GM18873 (cell line): ENCODE measurements at regions not wholly inside any gene's neighbourhood (a gene's known extent, or its start where the extent isn't known, plus 50 kb on each side); places are given as distances from the start of the nearest gene placed in this dataset.
"Not testable (repeated sequence)": the region's sequence is repeated elsewhere in the genome, so short reads cannot be mapped to it uniquely, and the experiment has no call there.

Experiments used
- ATAC-seq: cut with Tn5 transposase; IDR thresholded peaks from one replicate; pipeline ENCODE4 v1.9.1; 2021; ENCODE audit warnings: mild to moderate bottlenecking, moderate library complexity, moderate number of reproducible peaks; ENCODE audit not compliant: unreplicated experiment, low FRiP score

DNA sequence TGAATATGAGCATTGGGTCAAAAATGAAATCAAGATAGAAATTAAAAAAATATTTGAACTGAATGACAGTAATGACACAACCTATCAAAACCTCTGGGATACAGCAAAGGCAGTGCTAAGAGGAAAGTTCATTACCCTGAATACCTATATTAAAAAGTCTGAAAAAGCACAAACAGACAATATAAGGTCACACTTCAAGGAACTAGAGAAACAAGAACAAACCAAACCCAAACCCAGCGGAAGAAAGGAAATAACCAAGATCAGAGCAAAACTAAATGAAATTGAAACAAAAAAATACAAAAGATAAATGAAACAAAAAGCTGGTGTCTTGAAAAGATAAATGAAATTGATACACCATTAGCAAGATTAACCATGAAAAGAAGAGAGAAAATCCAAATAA, 140.5 kb upstream of the MAN1A1 start:
- ATAC-seq = not testable (repeated sequence)

DNA sequence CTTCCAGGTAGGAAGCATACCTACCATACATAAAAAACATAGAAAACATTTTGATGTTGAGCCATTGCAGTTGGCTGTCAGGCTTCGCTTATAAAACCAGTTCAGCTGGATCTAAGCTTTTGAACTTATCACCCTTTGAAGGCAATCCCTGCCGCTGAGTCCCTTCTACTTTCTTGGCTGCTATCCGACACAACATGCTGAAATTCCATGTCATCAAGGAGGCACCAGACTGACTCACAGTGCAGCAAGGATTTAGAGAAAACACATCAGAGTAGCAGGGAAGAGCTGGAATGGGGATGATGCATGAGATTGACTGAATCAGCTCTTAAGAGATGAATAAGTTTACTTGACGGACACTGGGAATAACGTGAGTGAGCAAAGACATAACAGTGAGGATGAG, 135.0 kb upstream of the MAN1A1 start:
- no peak for ATAC-seq

DNA sequence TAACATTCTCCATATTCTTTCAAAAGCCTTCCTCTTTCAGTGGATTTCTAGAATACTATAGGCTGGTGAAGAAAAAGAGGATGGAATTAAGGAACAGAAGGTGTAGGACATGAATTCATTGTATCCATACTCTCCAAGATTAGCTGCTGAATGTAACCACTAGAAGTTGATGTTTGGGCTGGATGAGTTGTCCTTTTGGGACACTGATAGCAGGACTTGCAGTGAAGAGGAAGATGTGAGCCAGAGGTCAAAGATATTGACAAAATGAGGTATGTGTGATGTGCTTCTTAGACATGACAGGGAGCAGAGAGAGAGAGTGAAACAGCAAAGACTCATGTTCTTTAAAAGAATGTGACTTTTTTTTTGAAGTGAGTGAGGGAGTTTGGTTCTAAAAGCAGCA, 134.3 kb upstream of the MAN1A1 start:
- ATAC-seq = no peak

DNA sequence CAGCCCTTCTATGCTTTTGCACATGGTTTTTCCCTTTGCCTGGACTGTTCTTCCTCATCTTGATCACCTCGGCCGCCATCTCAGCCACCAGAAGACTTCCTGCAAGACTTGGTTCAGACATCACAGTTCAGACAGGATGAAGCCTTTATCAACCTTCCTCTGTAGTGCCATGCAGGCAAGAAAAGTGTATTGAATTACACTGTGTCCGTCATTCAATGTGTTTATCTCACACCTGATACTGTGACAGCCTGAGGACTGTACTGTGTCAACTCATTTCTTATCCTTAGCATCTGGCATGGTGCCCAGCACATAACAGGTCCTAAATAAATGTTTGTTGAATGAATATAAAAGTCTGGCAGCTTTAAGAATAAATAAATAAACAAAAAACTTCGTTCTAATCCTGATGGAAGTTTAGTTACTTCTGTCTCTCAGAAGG, 133.3 kb upstream of the MAN1A1 start:
- ATAC-seq = no peak

DNA sequence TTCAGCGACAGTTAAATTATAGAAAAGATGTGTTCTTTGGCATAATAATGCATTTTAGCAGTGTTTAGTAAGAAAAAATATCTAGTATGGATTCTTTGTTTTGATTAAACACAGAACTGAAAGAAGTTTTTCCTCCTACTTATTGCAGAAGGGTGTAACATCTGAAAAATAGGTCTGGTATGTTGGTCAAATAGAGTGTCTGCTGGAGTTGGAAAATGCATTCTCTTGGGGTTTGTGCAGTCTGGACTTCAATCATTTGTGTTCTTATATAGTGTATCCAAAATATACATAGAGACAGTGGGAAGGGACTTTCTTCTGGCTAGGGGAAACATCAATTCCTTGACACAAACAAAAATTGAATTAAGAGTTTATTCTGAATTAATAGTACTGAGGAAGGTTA, 132.4 kb upstream of the MAN1A1 start:
- no peak for ATAC-seq

DNA sequence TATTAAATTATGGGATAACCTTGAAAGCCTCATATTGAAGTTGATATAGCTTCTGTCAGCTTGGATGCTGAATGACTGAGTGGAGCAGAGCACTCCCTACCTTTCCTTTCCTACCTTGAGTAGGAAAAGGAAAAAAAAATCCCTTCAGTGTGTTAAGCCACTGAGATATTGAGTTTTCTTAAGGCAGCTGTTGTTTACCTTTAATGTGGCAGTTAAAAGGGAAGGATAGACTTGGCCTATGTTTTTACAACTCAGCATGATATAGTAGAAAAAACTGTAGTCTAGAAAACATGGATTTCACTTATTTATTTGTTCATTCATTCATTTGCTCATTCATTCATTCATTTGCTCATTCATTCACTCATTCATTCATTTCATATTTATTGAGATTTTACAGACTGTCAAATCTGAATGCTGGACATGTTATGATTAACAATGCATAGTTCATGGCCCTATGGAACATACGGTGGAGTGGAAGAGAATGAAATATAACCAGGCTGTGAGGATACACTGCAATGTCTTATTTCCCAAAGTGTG, 131.5 kb upstream of the MAN1A1 start:
- no peak for ATAC-seq

DNA sequence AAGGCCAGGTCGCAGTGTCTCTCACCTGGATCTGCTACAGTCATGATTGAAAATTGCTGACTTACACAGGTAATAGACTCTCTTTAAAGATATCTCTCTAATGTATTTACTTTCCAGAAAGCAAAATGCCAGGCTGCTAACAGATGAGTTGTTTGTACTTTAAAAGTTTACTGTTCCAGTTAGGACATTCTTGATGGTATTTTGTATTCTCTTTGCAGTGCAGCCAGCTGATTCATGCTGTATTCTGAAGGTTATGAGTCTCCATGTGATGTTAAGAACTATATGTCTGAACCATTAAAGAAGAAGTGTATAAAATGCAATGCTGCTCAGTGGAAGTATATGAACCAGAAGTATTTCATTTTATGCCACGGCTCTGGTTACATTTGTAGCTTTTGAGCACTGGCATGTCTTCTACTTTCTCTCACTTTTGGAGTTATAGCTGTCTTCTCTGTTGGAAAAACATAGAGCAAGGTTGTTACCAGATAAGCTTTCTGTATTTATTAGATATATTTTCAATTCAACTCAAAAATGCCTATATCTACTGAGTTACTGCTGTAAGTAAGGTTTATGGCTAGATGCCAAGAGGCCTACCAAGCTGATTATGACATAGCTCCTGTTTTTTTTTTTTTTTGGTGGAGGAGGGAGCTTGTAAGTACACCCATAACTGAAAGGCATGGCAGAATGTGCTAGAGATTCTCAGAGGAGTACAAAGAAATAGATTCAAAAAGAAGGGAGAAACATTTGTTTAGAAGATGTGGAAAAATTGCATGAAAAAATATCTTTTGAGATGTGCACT, 130.5 kb upstream of the MAN1A1 start:
- no peak for ATAC-seq

DNA sequence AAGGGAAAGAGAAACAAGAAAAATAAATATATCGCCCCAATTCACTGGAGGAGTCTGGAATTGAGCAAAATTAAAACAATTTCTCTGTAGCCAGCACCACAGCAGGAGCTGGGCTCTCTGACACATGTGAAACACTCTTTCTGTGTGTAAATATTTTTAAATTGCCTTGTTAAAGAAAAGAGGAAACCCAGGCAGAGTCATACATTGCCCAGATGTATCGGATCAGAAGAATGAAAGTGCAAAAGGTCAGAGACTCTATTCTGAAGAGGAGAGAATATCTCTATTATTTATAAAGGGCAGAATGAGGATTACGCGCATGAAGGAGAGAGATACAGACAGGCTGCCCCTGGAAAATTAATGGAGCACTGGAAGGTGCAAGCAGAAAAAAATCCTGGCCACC, 127.0 kb upstream of the MAN1A1 start:
- no peak for ATAC-seq

DNA sequence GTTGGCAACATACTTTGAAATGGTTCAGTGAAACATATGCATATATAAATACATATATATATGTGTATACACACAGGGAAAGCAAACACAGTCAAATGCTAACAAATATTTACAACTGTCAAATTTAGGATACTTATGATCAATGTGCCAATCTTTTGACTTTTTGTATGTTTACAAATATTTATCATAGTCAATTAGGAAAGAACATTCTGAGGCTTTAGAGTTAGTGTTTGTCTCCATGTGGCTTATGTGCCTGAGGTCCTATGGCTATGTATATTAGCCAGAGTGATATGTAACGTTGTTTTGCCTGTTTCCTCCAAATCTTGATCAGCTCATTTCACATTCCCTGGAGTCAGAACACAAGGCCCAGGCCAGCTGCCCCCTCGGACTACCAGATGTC, 126.5 kb upstream of the MAN1A1 start:
- ATAC-seq = no peak

DNA sequence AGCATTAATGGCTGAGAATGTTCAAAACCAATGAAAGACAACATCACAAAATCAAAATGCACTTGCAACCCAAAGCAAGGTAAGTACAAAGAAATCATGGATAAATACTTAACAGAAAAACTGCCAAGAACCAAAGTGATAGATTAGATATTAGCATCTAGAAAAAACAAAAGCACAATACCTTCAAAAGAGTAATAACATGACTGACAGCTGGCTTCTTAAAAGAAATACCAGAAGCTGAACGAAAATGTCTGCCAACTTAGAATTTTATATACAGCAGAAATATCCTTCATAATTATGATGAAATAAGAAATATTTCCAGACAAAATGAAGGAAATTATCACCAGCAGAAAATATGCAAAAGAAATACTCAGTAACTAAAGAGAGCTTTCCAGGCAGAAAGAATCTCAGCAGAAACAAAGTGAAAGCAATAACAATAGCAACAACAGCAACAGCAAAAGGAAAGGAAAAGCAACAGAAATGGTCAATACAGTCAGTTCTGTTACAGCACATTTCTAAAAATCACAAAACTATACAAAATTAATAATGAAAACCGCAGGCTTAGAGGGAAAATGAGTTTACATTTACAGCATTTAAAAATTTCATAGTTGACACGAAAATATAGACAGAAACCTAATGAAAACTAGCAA, 121.5 kb upstream of the MAN1A1 start:
- no peak for ATAC-seq

DNA sequence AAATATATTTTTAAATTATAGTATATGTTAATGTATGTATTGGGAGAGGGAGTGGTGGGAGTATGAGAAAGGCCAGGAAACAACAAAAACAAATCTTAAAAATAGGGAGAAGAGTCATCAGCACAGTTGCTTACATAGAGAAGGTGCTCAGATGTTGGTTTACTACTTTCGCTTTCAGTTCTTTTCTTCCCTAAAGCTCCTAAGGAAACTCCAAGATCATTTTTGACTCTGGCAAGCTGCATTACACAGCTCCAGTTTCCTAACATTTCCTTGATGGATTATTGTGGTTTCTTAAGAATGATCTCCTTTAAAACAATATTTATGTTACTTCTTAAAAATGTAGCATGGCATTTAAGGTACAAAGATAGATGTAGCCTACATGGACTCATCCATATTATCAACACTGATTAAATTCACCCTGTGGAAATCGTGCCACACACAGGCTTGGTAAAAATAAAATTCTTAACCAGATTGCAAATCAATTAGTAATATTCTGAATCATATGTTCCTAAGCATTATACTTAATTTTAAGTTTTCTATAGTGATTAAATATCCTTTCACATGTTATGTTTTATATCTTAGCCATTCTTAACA, 118.0 kb upstream of the MAN1A1 start:
- no peak for ATAC-seq

DNA sequence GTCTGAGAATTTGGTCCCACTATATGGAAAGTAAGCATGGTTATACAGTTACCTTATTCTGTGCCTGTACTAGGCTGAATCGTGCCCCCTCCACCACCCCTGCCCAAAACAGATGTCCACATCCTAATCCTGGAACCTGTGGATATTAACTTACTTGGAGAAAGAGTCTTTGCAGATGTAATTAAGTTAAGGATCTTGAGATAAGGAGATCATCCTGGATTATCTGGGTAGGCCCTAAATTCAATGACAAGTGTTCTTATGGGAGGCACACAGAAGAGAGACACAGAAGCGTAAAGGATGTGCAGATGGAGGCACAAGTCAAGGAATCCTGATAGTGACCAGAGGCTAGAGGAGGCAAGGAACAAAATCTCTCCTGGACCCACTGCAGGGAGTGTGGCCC, 116.7 kb upstream of the MAN1A1 start:
- ATAC-seq = no peak

DNA sequence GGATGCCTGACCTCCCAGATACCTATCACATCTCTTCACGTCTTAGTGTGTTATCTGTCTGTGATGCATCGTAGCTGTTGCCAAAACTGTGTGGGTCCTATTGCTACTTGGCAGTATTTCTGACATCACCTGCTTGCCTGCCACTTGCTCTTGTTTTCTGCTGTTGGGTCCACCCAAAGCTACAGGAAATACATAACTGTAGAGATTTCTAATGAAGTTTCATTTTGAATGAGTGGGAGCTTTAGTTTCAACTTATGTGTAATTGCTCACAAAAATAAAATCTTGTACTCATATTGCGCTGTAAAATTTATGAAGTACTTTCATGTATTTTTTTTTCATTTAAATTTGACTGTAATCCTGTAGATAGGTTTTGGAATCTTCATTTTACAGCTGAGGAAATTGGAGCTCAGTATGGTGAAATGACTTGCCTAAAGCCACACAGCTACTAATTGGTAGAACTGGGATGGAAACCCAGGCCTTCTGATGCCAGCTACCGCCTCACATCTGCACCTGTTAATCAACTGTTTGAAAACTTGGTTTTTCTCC, 113.6 kb upstream of the MAN1A1 start:
- ATAC-seq = peak; percentile 73

DNA sequence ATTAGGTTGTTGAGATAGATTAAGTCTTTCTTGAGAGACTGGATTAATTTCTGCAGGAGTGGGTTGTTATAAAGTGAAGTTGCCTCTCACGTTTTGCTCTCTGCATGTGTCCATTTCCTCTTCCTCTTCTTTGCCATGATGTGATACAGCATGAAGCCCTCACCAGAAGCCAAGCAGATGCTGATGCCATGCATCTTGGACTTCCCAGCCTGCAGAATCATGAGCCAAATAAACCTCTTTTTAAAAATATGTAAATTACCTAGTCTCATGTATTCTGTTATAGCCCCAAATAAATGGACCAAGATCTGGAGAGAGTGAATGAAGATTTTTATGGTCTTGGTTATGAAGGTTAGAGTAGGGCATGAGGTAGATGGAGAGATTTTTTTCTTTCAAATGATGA, 111.6 kb upstream of the MAN1A1 start:
- no peak for ATAC-seq

DNA sequence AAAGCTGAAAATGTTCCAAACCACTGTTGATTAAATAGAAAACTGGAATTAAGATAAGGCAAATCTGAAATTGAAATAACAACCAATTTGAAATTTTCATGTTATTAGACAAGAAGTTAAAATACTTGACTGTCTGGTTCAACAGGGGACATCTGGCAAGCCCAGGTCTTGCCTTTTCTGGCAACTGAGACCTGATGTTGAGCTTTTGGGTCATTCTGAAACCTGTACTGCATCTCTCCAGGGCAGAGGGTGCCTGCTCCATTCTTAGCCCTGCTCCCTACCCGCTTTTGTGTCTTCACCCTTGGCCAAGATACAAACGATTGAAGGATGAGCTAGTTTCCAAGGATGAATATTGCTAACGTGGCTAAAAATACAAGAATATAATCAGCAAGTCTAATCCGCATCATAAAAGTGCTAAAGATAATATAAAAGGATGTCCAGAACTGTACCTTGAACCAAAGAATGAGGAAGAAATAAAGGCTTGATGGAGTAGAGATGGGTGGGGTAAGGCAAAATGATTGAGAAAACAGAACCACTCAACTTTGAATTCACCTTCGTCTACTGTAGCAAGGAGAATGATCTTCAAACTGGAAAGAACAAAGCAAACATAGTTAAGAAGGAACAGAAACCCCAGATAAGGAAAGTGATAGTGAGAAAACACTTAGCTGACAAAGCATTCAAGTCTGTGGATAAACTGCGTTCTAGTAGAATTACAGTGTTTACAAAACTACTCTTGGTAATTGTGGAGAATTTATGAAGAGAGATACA, 109.8 kb upstream of the MAN1A1 start:
- ATAC-seq = peak; percentile 68

DNA sequence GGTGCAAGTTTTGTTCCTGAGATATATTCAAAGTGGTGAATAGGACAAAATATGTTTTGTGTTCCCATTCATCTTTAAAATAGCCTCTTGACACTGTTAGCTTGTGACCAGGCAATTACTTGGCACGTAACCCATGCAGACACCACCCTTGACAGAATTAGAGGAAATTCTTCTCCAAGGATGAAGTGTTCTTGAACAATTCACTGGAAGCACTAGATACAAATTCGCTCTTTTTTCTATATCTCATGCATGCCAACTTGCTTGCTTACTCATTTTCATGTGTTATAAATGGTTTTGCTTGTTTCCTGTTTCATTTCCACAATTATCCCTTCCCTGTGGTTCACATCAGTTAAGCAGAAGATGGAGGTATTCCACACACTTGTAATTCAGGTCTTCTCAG, 105.2 kb upstream of the MAN1A1 start:
- ATAC-seq = no peak

DNA sequence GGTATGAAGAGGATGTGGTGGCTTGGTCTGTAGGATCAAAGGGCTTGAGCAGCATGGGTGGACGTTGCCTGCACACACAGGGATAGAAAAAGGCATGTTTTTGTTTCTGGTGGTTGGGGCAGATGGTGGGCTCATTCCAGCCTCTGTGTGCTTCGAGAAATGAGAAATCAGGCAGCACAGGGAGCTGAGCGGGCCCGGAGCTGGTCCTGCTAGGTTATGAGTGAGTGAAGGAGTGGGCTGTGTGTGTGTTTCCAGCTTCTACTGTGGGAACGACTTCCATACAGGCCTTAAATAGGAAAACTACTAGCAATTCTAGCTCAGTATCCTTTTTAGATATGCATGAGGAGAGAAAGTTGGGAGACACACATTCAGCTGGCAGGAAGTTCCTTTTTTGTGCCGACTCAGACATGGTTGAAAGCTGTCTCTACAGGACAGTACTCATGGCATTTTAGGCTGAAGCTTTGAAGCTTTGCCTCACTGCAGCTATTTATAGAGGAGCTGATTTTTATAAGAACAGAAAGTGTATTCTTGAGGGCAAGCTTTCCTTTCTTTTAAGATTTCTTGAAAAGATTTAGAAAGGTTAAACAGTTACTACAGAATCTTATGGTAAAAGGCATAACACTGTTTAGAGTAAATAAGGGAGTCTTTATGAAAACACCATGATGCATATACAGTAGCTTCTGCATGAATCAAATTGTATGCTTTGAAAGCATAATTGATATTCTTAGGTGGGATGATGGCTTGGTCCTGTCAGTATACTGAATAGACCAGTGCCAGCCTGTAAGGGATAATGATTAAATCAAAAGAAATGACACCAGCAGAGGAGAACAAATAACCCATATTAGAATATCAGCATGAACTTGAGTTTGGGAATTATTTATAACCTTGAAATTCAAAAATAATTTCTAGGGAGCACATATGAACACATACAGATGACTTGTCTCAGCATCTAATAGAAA, 104.0 kb upstream of the MAN1A1 start:
- no peak for ATAC-seq

DNA sequence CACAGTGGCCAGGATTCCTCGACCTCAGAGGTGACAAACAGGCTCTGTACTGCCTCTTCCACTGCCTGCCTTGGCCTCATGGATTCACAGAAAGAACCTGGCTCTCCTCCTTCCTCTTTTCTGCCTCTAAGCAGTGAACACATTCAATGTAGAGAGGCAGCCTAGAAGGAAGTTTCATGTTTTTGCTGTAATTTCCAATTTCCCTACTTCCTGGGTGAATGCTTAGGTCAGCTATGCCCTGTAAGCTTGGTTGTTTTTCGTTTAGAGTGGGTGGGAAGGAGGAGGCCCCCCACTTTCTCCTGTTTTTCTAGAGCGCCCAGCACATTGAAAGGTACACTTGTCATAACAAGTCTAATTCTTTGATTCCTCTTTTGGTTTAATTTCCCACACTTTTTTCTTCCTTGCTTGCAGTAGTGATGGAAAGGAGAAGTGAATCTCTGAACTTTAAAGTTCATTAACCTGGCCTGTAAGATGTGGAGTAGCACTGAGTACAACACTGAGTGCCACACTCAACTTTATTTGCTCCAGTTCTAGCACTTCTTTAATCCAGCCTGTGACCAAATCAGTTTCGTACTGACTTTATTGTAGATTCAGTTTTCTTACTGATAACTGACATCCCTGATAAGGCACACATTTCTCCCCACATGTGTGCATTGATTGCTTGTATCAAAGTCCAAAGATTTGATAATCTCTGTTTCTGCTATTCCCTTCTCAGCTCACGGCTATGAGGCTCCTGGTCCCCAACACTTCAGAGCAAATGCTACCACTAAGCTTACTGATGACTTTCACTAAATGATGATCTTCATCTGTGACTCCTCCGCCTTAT, 100.0 kb upstream of the MAN1A1 start:
- ATAC-seq = no peak

DNA sequence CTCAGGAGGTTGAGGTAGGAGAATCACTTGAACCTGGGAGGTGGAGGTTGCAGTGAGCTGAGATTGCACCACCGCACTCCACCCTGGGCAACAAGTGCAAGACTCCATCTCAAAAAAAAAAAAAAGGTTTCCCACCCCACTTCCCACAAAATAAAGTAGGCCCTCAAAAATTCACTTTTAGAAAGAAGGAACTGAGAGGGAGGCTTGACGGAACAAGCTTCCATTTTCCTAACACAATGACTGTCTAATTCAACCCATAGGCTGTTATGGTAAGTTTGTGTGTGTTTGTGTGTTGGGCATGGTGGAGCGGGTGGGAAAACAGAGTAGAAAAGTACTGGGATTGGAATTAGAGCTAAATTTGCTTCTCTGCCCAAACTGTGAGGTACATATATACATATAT, 98.4 kb upstream of the MAN1A1 start:
- no peak for ATAC-seq
